GM12878 (cell line): ENCODE measurements at regions not wholly inside any gene's neighbourhood (a gene's known extent, or its start where the extent isn't known, plus 50 kb on each side); places are given as distances from the start of the nearest gene placed in this dataset.

ENCODE experiments used
- ATAC-seq: fragments of 200-7000 bp; cut with Tn5 transposase; 3 replicates; pipeline ENCODE4 v1.9.1; 2020; ENCODE audit warnings: mild to moderate bottlenecking, moderate library complexity
- BruUV-seq: library from RNA; stranded (reverse); fragments of 400-500 nt; replicated peaks from 2 replicates; lab custom pipeline; 2021; lab: Mats Ljungman, UMichigan
- CTCF ChIA-PET: fragments of 300-600 bp; sonication (Branson Sonifier 250); formaldehyde crosslinking; extraction: SDS; loops from one replicate; lab custom pipeline; 2021; ENCODE audit warnings: inconsistent platforms; lab: Yijun Ruan, JAX
- POLR2A ChIA-PET: fragments of 350-600 bp; formaldehyde crosslinking; extraction: SDS; loops from one replicate; lab custom pipeline; 2021; ENCODE audit warnings: inconsistent platforms; lab: Charles Lee
- RAD21 ChIA-PET: fragments of 300-600 bp; sonication (Branson Sonifier 250); formaldehyde crosslinking; loops from one replicate; lab custom pipeline; 2023; ENCODE audit warnings: antibody characterized with exemption; ENCODE audit not compliant: unreplicated experiment; lab: Charles Lee
- SMC1A ChIA-PET: fragments of 300-600 bp; sonication (Branson Sonifier 250); formaldehyde crosslinking; loops from one replicate; lab custom pipeline; 2023; ENCODE audit not compliant: unreplicated experiment, uncharacterized antibody; lab: Charles Lee
- DNase-seq: peaks from one replicate; pipeline ENCODE4 v3.0.0-alpha.2; 2011; ENCODE audit warnings: low read depth, low spot score
- FAIRE-seq: peaks from 3 replicates; lab custom pipeline; 2011; peaks lifted over from hg19 to GRCh38; lab: Jason Lieb, UNC
- H2AFZ ChIP-seq: 2 replicates; pipeline ENCODE4 v1.6.0; 2011; ENCODE audit warnings: low read depth, low read length, control low read depth; ENCODE audit not compliant: control insufficient read depth
- H3K27ac ChIP-seq: 2 replicates; pipeline ENCODE4 v1.5.1; 2011; ENCODE audit warnings: control low read depth; ENCODE audit not compliant: control insufficient read depth, insufficient read depth
- H3K27me3 ChIP-seq, 2 experiments: replicated peaks in 1 of 2; 2 replicates each; pipeline versions ENCODE4 v1.6.0 to v1.6.1; 2011; ENCODE audit warnings: low read length in 1 of 2; ENCODE audit not compliant: control insufficient read depth in 2 of 2, insufficient read depth in 2 of 2
- H3K36me3 ChIP-seq, 2 experiments: 2 replicates each; pipeline ENCODE4 v1.5.1; 2011; ENCODE audit warnings: low read length in 1 of 2; ENCODE audit not compliant: control insufficient read depth in 2 of 2, insufficient read depth in 2 of 2
- H3K4me1 ChIP-seq: 2 replicates; pipeline ENCODE4 v1.6.1; 2011; ENCODE audit warnings: mild to moderate bottlenecking, low read length, moderate library complexity, mixed read lengths; ENCODE audit not compliant: control insufficient read depth, insufficient read depth
- H3K4me2 ChIP-seq: 2 replicates; pipeline ENCODE4 v1.6.0; 2011; ENCODE audit warnings: control low read depth; ENCODE audit not compliant: control insufficient read depth, insufficient read depth
- H3K4me3 ChIP-seq: fragments of 200-600 bp; sonication (generic); 2 replicates; pipeline ENCODE4 v1.5.1; 2016
- H3K79me2 ChIP-seq: 2 replicates; pipeline ENCODE4 v1.6.0; 2011; ENCODE audit warnings: low read length; ENCODE audit not compliant: control insufficient read depth, insufficient read depth
- H3K9ac ChIP-seq: 2 replicates; pipeline ENCODE4 v1.8.0; 2011; ENCODE audit warnings: low read length, control low read depth, mixed read lengths; ENCODE audit not compliant: control insufficient read depth, insufficient read depth
- H3K9me3 ChIP-seq: replicated peaks from 3 replicates; pipeline ENCODE4 v1.5.1; 2011; ENCODE audit warnings: mild to moderate bottlenecking, low read length; ENCODE audit not compliant: control insufficient read depth, insufficient read depth
- H4K20me1 ChIP-seq: 2 replicates; pipeline ENCODE4 v1.6.0; 2011; ENCODE audit not compliant: control insufficient read depth, insufficient read depth
- CEBPZ ChIP-seq: fragments of 150-350 bp; IDR thresholded peaks from 2 replicates; pipeline ENCODE4 v1.6.1; 2016; ENCODE audit warnings: low read depth, low read length
- E4F1 ChIP-seq: fragments of 450-650 bp; IDR thresholded peaks from 2 replicates; pipeline ENCODE4 v1.6.1; 2018; ENCODE audit warnings: borderline replicate concordance, mild to moderate bottlenecking; ENCODE audit not compliant: partially characterized antibody
- GABPA ChIP-seq: IDR thresholded peaks from 2 replicates; pipeline ENCODE4 v1.6.1; 2014; ENCODE audit warnings: antibody characterized with exemption, low read depth, mild to moderate bottlenecking, inconsistent platforms
- IKZF1 ChIP-seq: fragments of 450-650 bp; conservative IDR thresholded peaks from 2 replicates; pipeline ENCODE4 v1.6.1; 2017; ENCODE audit warnings: antibody characterized with exemption, mild to moderate bottlenecking
- MYB ChIP-seq: fragments of 150-350 bp; IDR thresholded peaks from 2 replicates; pipeline ENCODE4 v1.6.1; 2014; ENCODE audit warnings: mild to moderate bottlenecking, low read depth, low read length, borderline replicate concordance
- NR2C1 ChIP-seq: fragments of 450-650 bp; IDR thresholded peaks from 2 replicates; pipeline ENCODE4 v1.6.1; 2017; ENCODE audit warnings: antibody characterized with exemption, mild to moderate bottlenecking, moderate library complexity
- POLR2AphosphoS2 ChIP-seq: IDR thresholded peaks from 2 replicates; pipeline ENCODE4 v1.6.1; 2011; ENCODE audit warnings: low read depth, mild to moderate bottlenecking, low read length, improper control_type of control experiment, moderate library complexity
- RCOR1 ChIP-seq: conservative IDR thresholded peaks from 2 replicates; pipeline ENCODE4 v1.6.1; 2012; ENCODE audit warnings: low read depth, low read length, improper control_type of control experiment
- TBL1XR1 ChIP-seq: IDR thresholded peaks from 2 replicates; pipeline ENCODE4 v1.6.1; 2012; ENCODE audit warnings: low read depth, low read length, improper control_type of control experiment
- WGBS: methylation state at CpG from one replicate; pipeline ENCODE4 v1.1.6; 2016; ENCODE audit warnings: low lambda C conversion rate; ENCODE audit not compliant: insufficient replicate concordance, insufficient coverage; ENCODE audit errors: missing lambda C conversion rate; 5-methylcytosine and 5-hydroxymethylcytosine counted together
- in situ Hi-C: fragments of 300-500 bp; cut with MboI; formaldehyde crosslinking; loops from 9 replicates; pipeline ENCODE4 v1.14.3; 2018; ENCODE audit warnings: mixed read lengths
- intact Hi-C: fragments of 100-400 bp; cut with micrococcal nuclease; formaldehyde crosslinking; loops from one replicate; pipeline ENCODE4 v1.14.2; 2022; ENCODE audit not compliant: unreplicated experiment
- TF ChIP-seq, protein P1 (sequence below): IDR thresholded peaks from 2 replicates; pipeline ENCODE4 v1.6.1; 2011; ENCODE audit warnings: borderline replicate concordance, low read depth, mild to moderate bottlenecking, moderate library complexity, low read length; ENCODE audit not compliant: insufficient read depth, poor library complexity, severe bottlenecking
- TF ChIP-seq, protein P2 (sequence below): IDR thresholded peaks from 2 replicates; pipeline ENCODE4 v1.6.1; 2011; ENCODE audit warnings: low read depth, low read length, improper control_type of control experiment, borderline replicate concordance
- TF ChIP-seq, protein P3 (sequence below): fragments of 150-350 bp; IDR thresholded peaks from 2 replicates; pipeline ENCODE4 v1.6.1; 2014; ENCODE audit warnings: mild to moderate bottlenecking, low read depth, low read length

- in situ Hi-C loops = no loop called here
- ChIA-PET SMC1A (interaction anchor here (0.6 to 2.8 kb wide), 10 partner anchors 9 to 155 kb away, joined by 3 to 15 read pairs (median 5); partner anchors contain the start of gene PCGF5), RAD21 (interaction anchor here (0.6 to 3.1 kb wide), 11 partner anchors 36 to 251 kb away, joined by 3 to 23 read pairs (median 5); no protein-coding TSS in a partner anchor), POLR2A (interaction anchor here (0.6 to 1.2 kb wide), 3 partner anchors 62 to 1134 kb away, joined by 3 to 4 read pairs (median 3); no protein-coding TSS in a partner anchor), CTCF (interaction anchor here (0.6 to 3.2 kb wide), 9 partner anchors 10 to 278 kb away, joined by 3 to 16 read pairs (median 4); partner anchors contain the start of gene PCGF5)
- H3K4me2 ChIP-seq = peak overlapping the region; percentile 81
- no peak for DNase-seq
- peak overlapping the region; percentile 85 for H2AFZ ChIP-seq
- ATAC-seq = peak; percentile 4; the same call in 1 of the 3 replicates
- H3K27me3 ChIP-seq = no peaks in the 10 kb centered on the region
- peak overlapping the region; percentile 89 for H3K4me3 ChIP-seq
- TF ChIP-seq NR2C1 (no peak), E4F1 (no peak), MYB (no peak), POLR2AphosphoS2 (no peak), IKZF1 (no peak), CEBPZ (no peak), TBL1XR1 (no peak), GABPA (no peak), RCOR1 (no peak)
- TF ChIP-seq, protein P1, sequence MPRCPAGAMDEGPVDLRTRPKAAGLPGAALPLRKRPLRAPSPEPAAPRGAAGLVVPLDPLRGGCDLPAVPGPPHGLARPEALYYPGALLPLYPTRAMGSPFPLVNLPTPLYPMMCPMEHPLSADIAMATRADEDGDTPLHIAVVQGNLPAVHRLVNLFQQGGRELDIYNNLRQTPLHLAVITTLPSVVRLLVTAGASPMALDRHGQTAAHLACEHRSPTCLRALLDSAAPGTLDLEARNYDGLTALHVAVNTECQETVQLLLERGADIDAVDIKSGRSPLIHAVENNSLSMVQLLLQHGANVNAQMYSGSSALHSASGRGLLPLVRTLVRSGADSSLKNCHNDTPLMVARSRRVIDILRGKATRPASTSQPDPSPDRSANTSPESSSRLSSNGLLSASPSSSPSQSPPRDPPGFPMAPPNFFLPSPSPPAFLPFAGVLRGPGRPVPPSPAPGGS = no peak
- TF ChIP-seq, protein P2, sequence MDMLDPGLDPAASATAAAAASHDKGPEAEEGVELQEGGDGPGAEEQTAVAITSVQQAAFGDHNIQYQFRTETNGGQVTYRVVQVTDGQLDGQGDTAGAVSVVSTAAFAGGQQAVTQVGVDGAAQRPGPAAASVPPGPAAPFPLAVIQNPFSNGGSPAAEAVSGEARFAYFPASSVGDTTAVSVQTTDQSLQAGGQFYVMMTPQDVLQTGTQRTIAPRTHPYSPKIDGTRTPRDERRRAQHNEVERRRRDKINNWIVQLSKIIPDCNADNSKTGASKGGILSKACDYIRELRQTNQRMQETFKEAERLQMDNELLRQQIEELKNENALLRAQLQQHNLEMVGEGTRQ = no peak
- TF ChIP-seq, protein P3, sequence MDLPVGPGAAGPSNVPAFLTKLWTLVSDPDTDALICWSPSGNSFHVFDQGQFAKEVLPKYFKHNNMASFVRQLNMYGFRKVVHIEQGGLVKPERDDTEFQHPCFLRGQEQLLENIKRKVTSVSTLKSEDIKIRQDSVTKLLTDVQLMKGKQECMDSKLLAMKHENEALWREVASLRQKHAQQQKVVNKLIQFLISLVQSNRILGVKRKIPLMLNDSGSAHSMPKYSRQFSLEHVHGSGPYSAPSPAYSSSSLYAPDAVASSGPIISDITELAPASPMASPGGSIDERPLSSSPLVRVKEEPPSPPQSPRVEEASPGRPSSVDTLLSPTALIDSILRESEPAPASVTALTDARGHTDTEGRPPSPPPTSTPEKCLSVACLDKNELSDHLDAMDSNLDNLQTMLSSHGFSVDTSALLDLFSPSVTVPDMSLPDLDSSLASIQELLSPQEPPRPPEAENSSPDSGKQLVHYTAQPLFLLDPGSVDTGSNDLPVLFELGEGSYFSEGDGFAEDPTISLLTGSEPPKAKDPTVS = no peak
- H3K36me3 ChIP-seq = no peaks in the 10 kb centered on the region
- intact Hi-C loops = loop anchor here (2.0 kb wide), 1 partner anchor 59 kb away; the partner anchor contains the start of gene PCGF5
- no peaks in the 10 kb centered on the region for H4K20me1 ChIP-seq
- no peaks in the 10 kb centered on the region for H3K9me3 ChIP-seq
- H3K4me1 ChIP-seq = peaks cover 14% of the 10 kb centered on the region; the same call in 1 of the 2 replicates
- peak overlapping the region; percentile 58 for H3K27ac ChIP-seq
- BruUV-seq = no TSS peak
- WGBS = 6% methylated on average over 12 of the region's 13 CpGs
- peaks cover 37% of the 10 kb centered on the region for H3K79me2 ChIP-seq
- H3K9ac ChIP-seq = peak overlapping the region; percentile 69
- FAIRE-seq = no peak
Observed at GRCh38 chr10:91162050-91162494, 58.4 kb upstream of the PCGF5 start.
